SK-N-SH treated with all-trans-retinoic acid at 6 μM for 48 hours (cell line): ENCODE measurements at regions not wholly inside any gene's neighbourhood (a gene's known extent, or its start where the extent isn't known, plus 50 kb on each side); places are given as distances from the start of the nearest gene placed in this dataset.

Experiments
- BACH2 ChIP-seq: fragments of 250-450 bp; sonication (Bioruptor Pico); IDR thresholded peaks from 2 replicates; pipeline ENCODE4 v1.9.0; 2021; ENCODE audit warnings: mild to moderate bottlenecking, borderline replicate concordance
- OSR1 ChIP-seq: fragments of 250-450 bp; sonication (Bioruptor Pico); IDR thresholded peaks from 2 replicates; pipeline ENCODE4 v1.8.0; 2022; ENCODE audit warnings: moderate library complexity, mild to moderate bottlenecking, inconsistent platforms
- ZC3H10 ChIP-seq: fragments of 250-450 bp; sonication (Bioruptor Pico); IDR thresholded peaks from 2 replicates; pipeline ENCODE4 v1.5.1; 2021; ENCODE audit warnings: mild to moderate bottlenecking, moderate library complexity
- ZFP3 ChIP-seq: fragments of 250-450 bp; sonication (Bioruptor Pico); IDR thresholded peaks from 2 replicates; pipeline ENCODE4 v1.5.0; 2020; ENCODE audit warnings: mild to moderate bottlenecking, moderate library complexity
- ZFP30 ChIP-seq: fragments of 450-650 bp; formaldehyde crosslinking; IDR thresholded peaks from 2 replicates; pipeline ENCODE4 v1.5.0; 2022; ENCODE audit warnings: mild to moderate bottlenecking, moderate library complexity
- TF ChIP-seq, protein P1 (sequence below): fragments of 250-450 bp; sonication (Bioruptor Pico); IDR thresholded peaks from 2 replicates; pipeline ENCODE4 v1.8.0; 2020; ENCODE audit warnings: mild to moderate bottlenecking, moderate library complexity, borderline replicate concordance

DNA sequence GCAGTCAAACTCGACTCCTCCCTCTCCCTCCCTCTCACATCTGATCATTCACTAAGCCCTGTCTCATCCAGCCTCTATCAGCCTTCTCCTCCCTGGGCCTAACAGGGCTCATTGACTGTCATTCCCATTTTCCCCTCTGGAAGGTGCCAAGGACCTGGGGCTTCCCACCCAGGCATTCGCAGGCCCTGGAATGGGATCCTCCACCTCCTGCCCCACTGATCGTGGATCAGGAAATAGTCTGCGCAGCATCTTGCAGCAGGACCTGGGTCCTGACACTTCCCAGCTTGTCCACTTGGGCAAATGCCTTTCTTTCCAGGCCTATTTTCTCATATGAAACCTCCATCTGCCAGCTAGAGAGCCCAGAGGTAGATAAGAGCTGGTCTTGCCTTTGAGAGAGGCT is 71.2 kb upstream of the ZC3H12A start:
- TF ChIP-seq OSR1 = no peak
- no peak for TF ChIP-seq BACH2
- no peak for TF ChIP-seq ZFP3
- TF ChIP-seq ZC3H10 = no peak
- TF ChIP-seq ZFP30 = no peak
- TF ChIP-seq, protein P1, sequence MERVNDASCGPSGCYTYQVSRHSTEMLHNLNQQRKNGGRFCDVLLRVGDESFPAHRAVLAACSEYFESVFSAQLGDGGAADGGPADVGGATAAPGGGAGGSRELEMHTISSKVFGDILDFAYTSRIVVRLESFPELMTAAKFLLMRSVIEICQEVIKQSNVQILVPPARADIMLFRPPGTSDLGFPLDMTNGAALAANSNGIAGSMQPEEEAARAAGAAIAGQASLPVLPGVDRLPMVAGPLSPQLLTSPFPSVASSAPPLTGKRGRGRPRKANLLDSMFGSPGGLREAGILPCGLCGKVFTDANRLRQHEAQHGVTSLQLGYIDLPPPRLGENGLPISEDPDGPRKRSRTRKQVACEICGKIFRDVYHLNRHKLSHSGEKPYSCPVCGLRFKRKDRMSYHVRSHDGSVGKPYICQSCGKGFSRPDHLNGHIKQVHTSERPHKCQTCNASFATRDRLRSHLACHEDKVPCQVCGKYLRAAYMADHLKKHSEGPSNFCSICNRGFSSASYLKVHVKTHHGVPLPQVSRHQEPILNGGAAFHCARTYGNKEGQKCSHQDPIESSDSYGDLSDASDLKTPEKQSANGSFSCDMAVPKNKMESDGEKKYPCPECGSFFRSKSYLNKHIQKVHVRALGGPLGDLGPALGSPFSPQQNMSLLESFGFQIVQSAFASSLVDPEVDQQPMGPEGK (CRISPR knock-in tag) = no peak
